ENCODE measurements at regions not wholly inside any gene's neighbourhood (a gene's known extent, or its start where the extent isn't known, plus 50 kb on each side); places are given as distances from the start of the nearest gene placed in this dataset.

DNA sequence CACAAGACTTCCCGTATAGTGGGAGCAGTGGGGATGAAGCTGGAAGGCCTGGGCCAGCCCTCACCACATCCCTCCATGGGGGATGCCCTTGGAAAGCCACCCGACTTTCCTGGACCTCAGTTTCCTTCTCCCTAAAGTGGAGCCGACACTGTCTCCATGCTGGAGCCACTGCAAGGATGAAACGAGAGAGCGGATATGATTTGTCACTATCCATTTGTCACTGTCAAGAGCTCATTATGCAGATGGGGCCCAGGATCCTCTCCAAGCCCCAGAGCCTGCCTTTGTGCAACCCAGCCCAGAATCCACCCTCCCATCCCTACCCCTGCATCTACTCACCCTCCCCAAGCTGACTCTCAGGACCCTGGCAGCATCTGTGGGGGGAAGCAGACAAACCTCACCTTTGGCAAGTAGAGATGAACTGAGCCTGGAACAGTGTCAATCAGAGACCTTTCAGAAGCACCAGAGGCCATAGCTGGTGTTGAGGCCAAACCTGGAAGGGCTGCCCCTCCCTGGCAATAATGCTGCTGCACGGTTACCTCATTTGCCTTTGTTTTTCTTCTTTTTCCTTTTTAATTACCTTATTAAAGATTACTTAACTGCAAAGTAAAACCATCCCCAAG lies 287.7 kb upstream of the RTL1 start:
- Mint-ChIP-seq H3K36me3 (ENCODE audit: low read depth) (no peaks in the 10 kb centered on the region), H3K27ac (no peak overlapping the region), H3K4me1 (ENCODE audit: low read depth) (no peaks in the 10 kb centered on the region), H3K27me3 (ENCODE audit: low read depth) (no peaks in the 10 kb centered on the region), H3K9me3 (ENCODE audit: insufficient read depth) (no peaks in the 10 kb centered on the region), H3K4me3 (no peak overlapping the region)
- CTCF ChIA-PET = no interaction called here
- no peak for ATAC-seq
- no peak for DNase-seq
- POLR2A ChIA-PET = no interaction called here

DNA sequence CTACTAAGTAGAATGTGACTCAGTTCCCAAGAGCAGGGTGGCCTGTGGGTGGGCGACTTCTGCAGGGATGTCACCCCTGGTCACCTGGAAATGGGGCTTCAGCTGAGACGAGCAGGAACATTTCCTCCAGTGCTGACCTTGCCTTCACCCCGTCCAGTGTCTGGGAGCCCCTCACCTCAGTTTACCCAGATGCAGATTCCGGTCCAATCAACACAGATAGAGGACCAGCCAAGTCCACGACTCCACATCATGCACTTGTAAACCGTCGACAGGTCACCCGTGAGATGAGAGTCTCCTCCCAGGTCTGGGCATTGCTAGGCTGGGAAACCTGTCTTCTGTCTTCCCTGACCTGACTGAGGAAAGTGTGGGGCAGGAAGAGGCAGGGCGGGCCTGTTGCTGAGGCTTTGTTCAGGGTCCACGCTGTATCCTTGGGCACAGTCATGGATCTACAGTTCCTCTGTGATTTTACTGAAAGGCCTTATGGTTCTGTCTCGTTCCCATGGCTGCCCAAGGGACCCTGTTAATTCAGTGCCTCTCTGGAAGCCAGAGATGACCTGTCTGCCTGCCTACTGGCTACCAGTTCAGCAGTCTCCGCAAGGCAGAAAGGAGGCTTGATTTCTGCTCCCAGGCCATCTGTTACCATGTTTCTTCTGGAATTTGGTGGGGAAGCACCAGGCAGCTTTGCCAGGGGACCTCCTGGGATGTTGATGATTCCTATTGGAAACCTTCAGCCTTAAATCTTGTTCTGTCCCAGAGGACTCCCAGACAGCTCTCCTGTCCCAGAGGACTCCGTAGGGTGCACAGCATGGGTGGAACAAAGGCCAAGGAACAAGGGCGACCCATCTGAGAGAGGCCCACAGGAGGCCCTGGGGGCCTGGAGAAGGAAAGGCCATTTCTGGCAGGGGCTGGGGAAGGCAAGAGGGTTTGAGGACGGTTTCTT lies 288.5 kb upstream of the RTL1 start:
- Mint-ChIP-seq H3K36me3 (ENCODE audit: low read depth) (no peaks in the 10 kb centered on the region), H3K27me3 (ENCODE audit: low read depth) (no peaks in the 10 kb centered on the region), H3K4me3 (no peak overlapping the region), H3K4me1 (ENCODE audit: low read depth) (no peaks in the 10 kb centered on the region), H3K9me3 (ENCODE audit: insufficient read depth) (no peaks in the 10 kb centered on the region), H3K27ac (no peak overlapping the region)
- POLR2A ChIA-PET = no interaction called here
- no peak for ATAC-seq
- CTCF ChIA-PET = no interaction called here
- no peak for DNase-seq

GRCh38 chr14:101192661-101193000 lies 289.1 kb upstream of the RTL1 start:
- H3K27me3 Mint-ChIP-seq (ENCODE audit: low read depth) = no peaks in the 10 kb centered on the region
- ATAC-seq (no peak), DNase-seq (no peak)
- H3K27ac Mint-ChIP-seq = no peak overlapping the region
- ChIA-PET CTCF (no interaction called here), POLR2A (no interaction called here)
- H3K36me3 Mint-ChIP-seq (ENCODE audit: low read depth) = no peaks in the 10 kb centered on the region
- no peak overlapping the region for H3K4me3 Mint-ChIP-seq
- H3K4me1 Mint-ChIP-seq (ENCODE audit: low read depth) = no peaks in the 10 kb centered on the region
- H3K9me3 Mint-ChIP-seq (ENCODE audit: insufficient read depth) = no peaks in the 10 kb centered on the region

DNA sequence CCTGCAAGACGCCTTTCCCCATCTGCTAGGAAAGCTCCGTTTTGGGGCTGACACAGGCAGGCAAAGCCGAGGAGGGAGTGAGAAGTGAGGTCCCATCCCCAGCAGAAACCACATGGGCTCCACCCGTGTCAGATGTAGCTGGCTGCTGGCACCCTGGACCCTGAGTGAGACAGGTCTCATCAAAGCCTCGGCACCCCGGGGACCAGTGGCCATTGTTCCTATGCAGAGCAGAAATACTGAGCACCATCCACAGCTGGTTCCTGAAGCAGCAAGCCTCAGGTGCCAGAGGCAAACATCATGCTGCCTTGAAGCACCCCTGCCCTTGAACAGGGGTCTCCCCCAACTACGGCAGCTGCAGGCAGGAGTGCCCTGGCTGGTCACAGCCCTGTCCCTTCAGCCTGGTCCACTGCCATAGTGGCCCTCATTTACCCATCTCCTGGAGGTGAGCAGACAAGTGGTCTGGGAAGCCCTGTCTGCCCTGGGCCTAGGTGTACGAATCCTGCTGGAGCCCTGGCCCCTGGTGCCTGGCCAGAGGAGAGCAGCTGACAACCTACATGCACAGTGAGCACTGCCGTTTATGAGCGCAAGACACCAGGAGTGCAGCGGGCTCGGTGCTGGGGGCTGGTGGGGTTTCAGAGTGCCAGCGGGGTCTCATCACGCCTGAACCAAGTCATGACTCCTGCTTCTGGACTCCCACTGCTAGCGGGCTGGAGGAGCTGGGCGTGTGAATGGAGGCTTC lies 289.8 kb upstream of the RTL1 start:
- ChIA-PET POLR2A (no interaction called here), CTCF (no interaction called here)
- ATAC-seq (no peak), DNase-seq (no peak)
- no peak overlapping the region for H3K27ac Mint-ChIP-seq
- H3K4me3 Mint-ChIP-seq = no peak overlapping the region
- H3K27me3 Mint-ChIP-seq (ENCODE audit: low read depth) = no peaks in the 10 kb centered on the region
- no peaks in the 10 kb centered on the region for H3K36me3 Mint-ChIP-seq (ENCODE audit: low read depth)
- no peaks in the 10 kb centered on the region for H3K9me3 Mint-ChIP-seq (ENCODE audit: insufficient read depth)
- no peaks in the 10 kb centered on the region for H3K4me1 Mint-ChIP-seq (ENCODE audit: low read depth)

DNA sequence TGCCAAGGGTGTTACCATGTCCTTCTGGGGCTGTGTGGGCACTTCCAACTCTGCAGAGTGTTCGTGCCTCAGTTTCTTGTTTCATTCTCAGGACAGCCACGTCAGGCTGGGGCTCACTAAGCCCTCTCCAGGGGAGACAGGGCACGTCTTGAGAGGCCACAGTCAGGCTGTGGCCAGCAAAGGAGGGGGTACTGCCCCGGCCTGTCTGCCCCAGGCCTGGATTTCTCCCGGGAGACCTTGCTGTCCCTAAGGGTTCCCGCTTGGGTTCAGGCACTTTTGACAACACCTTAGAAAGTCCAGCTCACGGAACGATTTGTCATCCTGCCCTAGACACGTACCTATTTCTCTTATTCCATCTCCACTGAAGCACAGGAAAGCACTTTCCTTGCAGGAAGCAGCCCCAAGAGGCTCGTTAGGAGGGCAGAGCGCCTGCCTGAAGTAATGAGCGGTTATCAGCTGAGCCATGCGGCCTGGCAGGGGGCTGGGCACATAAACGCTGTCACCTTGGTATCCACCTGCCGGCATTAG lies 290.4 kb upstream of the RTL1 start:
- Mint-ChIP-seq H3K36me3 (ENCODE audit: low read depth) (no peaks in the 10 kb centered on the region), H3K9me3 (ENCODE audit: insufficient read depth) (no peaks in the 10 kb centered on the region), H3K4me3 (no peak overlapping the region), H3K27ac (no peak overlapping the region), H3K4me1 (ENCODE audit: low read depth) (no peaks in the 10 kb centered on the region), H3K27me3 (ENCODE audit: low read depth) (no peaks in the 10 kb centered on the region)
- ChIA-PET POLR2A (no interaction called here), CTCF (no interaction called here)
- ATAC-seq = no peak
- no peak for DNase-seq

DNA sequence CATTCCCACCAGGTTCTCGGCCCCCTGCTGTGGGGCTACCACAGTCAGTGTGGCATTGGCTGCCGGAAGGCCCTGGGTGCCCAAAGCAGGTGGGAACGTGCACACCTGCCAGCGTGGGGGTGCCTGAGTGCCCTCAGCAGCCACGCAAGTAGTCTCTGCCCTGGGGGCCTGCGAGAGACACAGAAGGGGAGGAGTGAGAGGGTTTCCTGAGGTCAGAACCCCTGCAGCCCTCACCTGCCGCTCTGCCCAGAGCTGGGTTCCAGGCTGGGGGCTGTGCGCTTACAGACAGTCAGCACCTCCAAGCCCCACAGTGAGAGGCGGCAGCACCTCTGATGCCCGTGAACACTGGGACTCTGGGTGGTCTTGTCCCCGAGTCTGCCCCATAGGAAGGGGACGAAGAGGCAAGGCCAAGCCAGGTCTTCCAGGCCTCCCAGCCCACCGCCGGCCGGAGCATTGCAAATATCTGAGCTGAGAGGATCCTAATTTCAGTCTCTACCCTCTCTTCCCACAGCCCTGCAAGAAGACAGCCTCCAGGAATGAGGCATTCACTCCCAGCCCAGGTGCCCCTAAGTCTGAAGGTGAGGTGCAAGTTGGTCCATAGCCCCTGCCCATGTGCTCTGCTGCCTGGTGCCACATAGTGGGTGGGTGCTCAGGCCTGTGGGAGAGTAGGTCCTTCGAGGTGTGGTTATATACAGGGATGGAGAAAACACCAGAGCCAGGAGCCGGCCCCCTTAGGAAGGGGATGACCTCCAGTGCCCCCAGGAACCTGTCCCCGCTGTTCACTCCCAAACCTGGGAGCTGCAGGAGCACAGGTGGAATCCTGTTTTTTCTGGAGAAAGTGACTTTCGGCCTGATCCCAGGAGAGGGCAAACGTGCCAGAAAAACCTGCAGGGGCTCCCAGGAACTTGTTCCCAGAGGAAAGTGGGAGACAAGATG lies 291.1 kb upstream of the RTL1 start:
- Mint-ChIP-seq H3K4me1 (ENCODE audit: low read depth) (no peaks in the 10 kb centered on the region), H3K36me3 (ENCODE audit: low read depth) (no peaks in the 10 kb centered on the region), H3K27ac (no peak overlapping the region), H3K9me3 (ENCODE audit: insufficient read depth) (no peaks in the 10 kb centered on the region), H3K4me3 (no peak overlapping the region), H3K27me3 (ENCODE audit: low read depth) (no peaks in the 10 kb centered on the region)
- CTCF ChIA-PET = no interaction called here
- POLR2A ChIA-PET = no interaction called here
- no peak for DNase-seq
- ATAC-seq = no peak

GRCh38 chr14:101195309-101195901 lies 291.9 kb upstream of the RTL1 start:
- no peak for DNase-seq
- ATAC-seq = no peak
- no peaks in the 10 kb centered on the region for H3K9me3 Mint-ChIP-seq (ENCODE audit: insufficient read depth)
- H3K4me1 Mint-ChIP-seq (ENCODE audit: low read depth) = no peaks in the 10 kb centered on the region
- no peak overlapping the region for H3K4me3 Mint-ChIP-seq
- H3K27ac Mint-ChIP-seq = no peak overlapping the region
- ChIA-PET CTCF (no interaction called here), POLR2A (interaction anchor here (0.6 kb wide), 1 partner anchor 15 kb away, joined by 3 read pairs; no protein-coding TSS in a partner anchor)
- no peaks in the 10 kb centered on the region for H3K27me3 Mint-ChIP-seq (ENCODE audit: low read depth)
- no peaks in the 10 kb centered on the region for H3K36me3 Mint-ChIP-seq (ENCODE audit: low read depth)

DNA sequence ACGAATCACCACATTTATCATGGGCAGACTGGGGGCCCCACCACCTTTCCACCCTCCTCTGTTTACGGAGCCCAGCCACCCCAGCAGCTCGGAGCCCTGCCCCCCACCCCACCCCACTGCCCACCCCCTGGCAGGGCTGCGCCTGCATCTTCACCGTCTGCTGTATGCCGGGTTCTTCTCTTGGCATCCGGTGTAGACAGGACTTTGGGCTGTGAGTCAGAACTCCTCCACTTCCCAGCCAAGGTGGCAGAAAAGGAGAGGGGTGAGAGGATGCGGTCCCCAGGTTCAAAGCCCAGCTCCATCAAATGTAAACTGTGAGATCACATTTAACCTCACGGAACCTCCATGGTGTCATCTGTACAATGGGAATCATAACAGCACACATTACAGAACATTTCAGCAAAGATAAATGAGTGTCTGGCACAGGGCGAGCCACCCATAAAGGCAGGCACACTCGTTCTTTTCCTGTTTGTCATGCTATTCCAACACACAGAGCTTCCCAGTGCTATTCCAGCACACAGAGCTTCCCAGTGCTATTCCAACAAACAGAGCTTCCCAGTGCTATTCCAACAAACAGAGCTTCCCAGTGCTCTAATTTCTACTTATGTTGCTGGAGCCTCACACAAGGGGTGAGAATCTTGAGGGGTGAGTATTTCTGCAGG lies 292.7 kb upstream of the RTL1 start:
- Mint-ChIP-seq H3K27me3 (ENCODE audit: low read depth) (no peaks in the 10 kb centered on the region), H3K36me3 (ENCODE audit: low read depth) (no peaks in the 10 kb centered on the region), H3K4me3 (no peak overlapping the region), H3K27ac (no peak overlapping the region), H3K4me1 (ENCODE audit: low read depth) (no peaks in the 10 kb centered on the region), H3K9me3 (ENCODE audit: insufficient read depth) (no peaks in the 10 kb centered on the region)
- no peak for DNase-seq
- no peak for ATAC-seq
- ChIA-PET CTCF (no interaction called here), POLR2A (interaction anchor here (0.6 kb wide), 1 partner anchor 16 kb away, joined by 3 read pairs; no protein-coding TSS in a partner anchor)

GRCh38 chr14:101196795-101197590 lies 293.5 kb upstream of the RTL1 start:
- Mint-ChIP-seq H3K4me3 (no peak overlapping the region), H3K27ac (no peak overlapping the region), H3K4me1 (ENCODE audit: low read depth) (no peaks in the 10 kb centered on the region), H3K27me3 (ENCODE audit: low read depth) (no peaks in the 10 kb centered on the region), H3K36me3 (ENCODE audit: low read depth) (no peaks in the 10 kb centered on the region), H3K9me3 (ENCODE audit: insufficient read depth) (no peaks in the 10 kb centered on the region)
- no peak for ATAC-seq
- CTCF ChIA-PET = no interaction called here
- DNase-seq = no peak
- POLR2A ChIA-PET = no interaction called here

- no peaks in the 10 kb centered on the region for H3K4me1 Mint-ChIP-seq (ENCODE audit: low read depth)
- DNase-seq = no peak
These were observed 294.3 kb upstream of the RTL1 start for GRCh38 chr14:101197595-101198397.

More at GRCh38 chr14:101197595-101198397, 294.3 kb upstream of the RTL1 start:
- CTCF ChIA-PET = no interaction called here
- no peak overlapping the region for H3K4me3 Mint-ChIP-seq
- ATAC-seq = no peak
- no peaks in the 10 kb centered on the region for H3K27me3 Mint-ChIP-seq (ENCODE audit: low read depth)
- H3K27ac Mint-ChIP-seq = no peak overlapping the region
- H3K9me3 Mint-ChIP-seq (ENCODE audit: insufficient read depth) = no peaks in the 10 kb centered on the region
- POLR2A ChIA-PET = no interaction called here
- no peaks in the 10 kb centered on the region for H3K36me3 Mint-ChIP-seq (ENCODE audit: low read depth)

All from activated CD8-positive, alpha-beta T cell treated with anti-CD3 and anti-CD28 coated beads, Interleukin-2, amount 10 ng/mL, durations not matched to agents 7 days and 5 days (primary cell).